Rectal smooth muscle tissue (tissue), 1 donor: ENCODE measurements at regions not wholly inside any gene's neighbourhood (a gene's known extent, or its start where the extent isn't known, plus 50 kb on each side); places are given as distances from the start of the nearest gene placed in this dataset.

Source experiments
- H3K27ac ChIP-seq: one replicate; pipeline ENCODE4 v1.7.0; 2013; ENCODE audit warnings: low read depth, low read length, inconsistent platforms
- H3K27me3 ChIP-seq: one replicate; pipeline ENCODE4 v1.7.0; 2013; ENCODE audit warnings: low read length; ENCODE audit not compliant: control insufficient read depth, insufficient read depth
- H3K36me3 ChIP-seq: one replicate; pipeline ENCODE4 v1.7.0; 2013; ENCODE audit warnings: low read length; ENCODE audit not compliant: control insufficient read depth, insufficient read depth
- H3K4me1 ChIP-seq: one replicate; pipeline ENCODE4 v1.7.0; 2013; ENCODE audit warnings: low read length; ENCODE audit not compliant: control insufficient read depth, insufficient read depth
- H3K4me3 ChIP-seq: one replicate; pipeline ENCODE4 v1.7.0; 2013; ENCODE audit warnings: low read length
- H3K9ac ChIP-seq: one replicate; pipeline ENCODE4 v1.7.0; 2013; ENCODE audit warnings: low read length

- Histone ChIP-seq H3K4me1 (no peaks in the 10 kb centered on the region), H3K9ac (no peak overlapping the region), H3K4me3 (no peak overlapping the region), H3K27me3 (no peaks in the 10 kb centered on the region), H3K27ac (no peak overlapping the region), H3K36me3 (no peaks in the 10 kb centered on the region)
Measured at GRCh38 chr14:96987771-96988170, 190.6 kb downstream of the VRK1 start.

GRCh38 chr14:96989306-96989705 is 192.1 kb downstream of the VRK1 start:
- Histone ChIP-seq H3K27me3 (no peaks in the 10 kb centered on the region), H3K4me1 (no peaks in the 10 kb centered on the region), H3K36me3 (no peaks in the 10 kb centered on the region), H3K9ac (no peak overlapping the region), H3K4me3 (no peak overlapping the region), H3K27ac (no peak overlapping the region)

GRCh38 chr14:96991226-96991625 is 194.0 kb downstream of the VRK1 start:
- Histone ChIP-seq H3K27ac (no peak overlapping the region), H3K27me3 (no peaks in the 10 kb centered on the region), H3K4me3 (no peak overlapping the region), H3K36me3 (no peaks in the 10 kb centered on the region), H3K4me1 (no peaks in the 10 kb centered on the region), H3K9ac (no peak overlapping the region)

- no peak overlapping the region for H3K27ac ChIP-seq
- no peaks in the 10 kb centered on the region for H3K4me1 ChIP-seq
- no peaks in the 10 kb centered on the region for H3K27me3 ChIP-seq
- no peaks in the 10 kb centered on the region for H3K36me3 ChIP-seq
- H3K4me3 ChIP-seq = no peak overlapping the region
- H3K9ac ChIP-seq = no peak overlapping the region
Measured at GRCh38 chr14:96994999-96995398, 197.8 kb downstream of the VRK1 start.

- no peaks in the 10 kb centered on the region for H3K27me3 ChIP-seq
- no peaks in the 10 kb centered on the region for H3K4me1 ChIP-seq
- H3K36me3 ChIP-seq = no peaks in the 10 kb centered on the region
- H3K27ac ChIP-seq = no peak overlapping the region
- no peak overlapping the region for H3K4me3 ChIP-seq
- H3K9ac ChIP-seq = no peak overlapping the region
Measured at GRCh38 chr14:96997269-96997668, 200.1 kb downstream of the VRK1 start.

GRCh38 chr14:96997996-96998395 is 200.8 kb downstream of the VRK1 start:
- Histone ChIP-seq H3K4me3 (no peak overlapping the region), H3K27ac (no peak overlapping the region), H3K36me3 (no peaks in the 10 kb centered on the region), H3K4me1 (no peaks in the 10 kb centered on the region), H3K27me3 (no peaks in the 10 kb centered on the region), H3K9ac (no peak overlapping the region)

GRCh38 chr14:96999654-97000155 is 202.5 kb downstream of the VRK1 start:
- no peak overlapping the region for H3K27ac ChIP-seq
- H3K27me3 ChIP-seq = no peaks in the 10 kb centered on the region
- H3K4me1 ChIP-seq = no peaks in the 10 kb centered on the region
- H3K4me3 ChIP-seq = no peak overlapping the region
- no peak overlapping the region for H3K9ac ChIP-seq
- H3K36me3 ChIP-seq = no peaks in the 10 kb centered on the region

- no peak overlapping the region for H3K9ac ChIP-seq
- H3K4me3 ChIP-seq = no peak overlapping the region
- no peak overlapping the region for H3K27ac ChIP-seq
- no peaks in the 10 kb centered on the region for H3K4me1 ChIP-seq
- H3K36me3 ChIP-seq = no peaks in the 10 kb centered on the region
- no peaks in the 10 kb centered on the region for H3K27me3 ChIP-seq
Measured at GRCh38 chr14:97002454-97002853, 205.3 kb downstream of the VRK1 start.

- Histone ChIP-seq H3K36me3 (no peaks in the 10 kb centered on the region), H3K9ac (no peak overlapping the region), H3K27me3 (no peaks in the 10 kb centered on the region), H3K4me1 (no peaks in the 10 kb centered on the region), H3K27ac (no peak overlapping the region), H3K4me3 (no peak overlapping the region)
Measured at GRCh38 chr14:97005934-97006333, 208.8 kb downstream of the VRK1 start.

- Histone ChIP-seq H3K36me3 (no peaks in the 10 kb centered on the region), H3K4me1 (no peaks in the 10 kb centered on the region), H3K27me3 (no peaks in the 10 kb centered on the region), H3K9ac (no peak overlapping the region), H3K4me3 (no peak overlapping the region), H3K27ac (no peak overlapping the region)
Measured at GRCh38 chr14:97010491-97011160, 213.4 kb downstream of the VRK1 start.

GRCh38 chr14:97013878-97014277 is 216.7 kb downstream of the VRK1 start:
- Histone ChIP-seq H3K27ac (no peak overlapping the region), H3K27me3 (no peaks in the 10 kb centered on the region), H3K4me3 (no peak overlapping the region), H3K36me3 (no peaks in the 10 kb centered on the region), H3K9ac (no peak overlapping the region), H3K4me1 (no peaks in the 10 kb centered on the region)

- no peak overlapping the region for H3K4me3 ChIP-seq
- no peaks in the 10 kb centered on the region for H3K4me1 ChIP-seq
- H3K36me3 ChIP-seq = no peaks in the 10 kb centered on the region
- peaks cover 2% of the 10 kb centered on the region for H3K27me3 ChIP-seq
- no peak overlapping the region for H3K27ac ChIP-seq
- H3K9ac ChIP-seq = no peak overlapping the region
Measured at GRCh38 chr14:97021001-97021400, 223.8 kb downstream of the VRK1 start.

GRCh38 chr14:97021571-97022168 is 224.5 kb downstream of the VRK1 start:
- H3K27ac ChIP-seq = no peak overlapping the region
- no peaks in the 10 kb centered on the region for H3K36me3 ChIP-seq
- no peaks in the 10 kb centered on the region for H3K4me1 ChIP-seq
- peaks cover 2% of the 10 kb centered on the region for H3K27me3 ChIP-seq
- H3K4me3 ChIP-seq = no peak overlapping the region
- no peak overlapping the region for H3K9ac ChIP-seq
